ENCODE measurements at regions not wholly inside any gene's neighbourhood (a gene's known extent, or its start where the extent isn't known, plus 50 kb on each side); places are given as distances from the start of the nearest gene placed in this dataset.
"Not testable (repeated sequence)": the region's sequence is repeated elsewhere in the genome, so short reads cannot be mapped to it uniquely, and the experiment has no call there.

GRCh38 chr7:91435381-91436059 lies 171.3 kb downstream of the FZD1 start:
- no peak for FAIRE-seq

GRCh38 chr7:91436655-91437054 lies 172.4 kb downstream of the FZD1 start:
- FAIRE-seq, result no peak

More at GRCh38 chr7:91435381-91436059, 171.3 kb downstream of the FZD1 start:
- TF ChIP-seq POLR2A (IDR thresholded peaks at IDR 0.05; ENCODE audit: low read depth, low read length), result no peak
- DNase-seq (ENCODE audit: insufficient read length, low spot score), result no peak

GRCh38 chr7:91440198-91440597 lies 176.0 kb downstream of the FZD1 start:
- DNase-seq (ENCODE audit: insufficient read length, low spot score); FAIRE-seq: not testable (repeated sequence)

More at GRCh38 chr7:91436655-91437054, 172.4 kb downstream of the FZD1 start:
- DNase-seq (ENCODE audit: insufficient read length, low spot score), result no peak
- no peak for TF ChIP-seq POLR2A (IDR thresholded peaks at IDR 0.05; ENCODE audit: low read depth, low read length)

- no peak for DNase-seq (ENCODE audit: insufficient read length, low spot score)
- no peak for TF ChIP-seq POLR2A (IDR thresholded peaks at IDR 0.05; ENCODE audit: low read depth, low read length)
- no peak for FAIRE-seq
Measured at GRCh38 chr7:91443862-91444261, 179.6 kb downstream of the FZD1 start.

DNA sequence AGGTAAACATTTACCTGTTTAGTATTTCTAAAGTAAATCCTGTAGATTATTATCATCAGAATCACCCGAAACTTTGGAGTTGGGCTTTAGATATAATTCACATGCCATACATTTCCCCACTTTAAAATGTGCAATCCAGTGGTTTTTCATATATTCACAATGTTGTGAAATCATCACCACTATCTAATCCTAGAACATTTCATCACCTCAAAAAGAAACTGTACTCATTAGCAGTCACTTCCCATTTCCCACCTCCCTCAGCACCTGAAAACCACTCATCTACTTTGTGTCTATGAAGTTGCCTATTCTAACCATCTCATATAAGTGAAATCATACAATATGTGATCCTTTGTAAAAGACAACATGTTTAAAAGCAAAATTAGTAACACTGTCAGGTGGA lies 182.6 kb downstream of the FZD1 start:
- no peak for FAIRE-seq
- DNase-seq (ENCODE audit: insufficient read length, low spot score), result no peak
- TF ChIP-seq POLR2A (IDR thresholded peaks at IDR 0.05; ENCODE audit: low read depth, low read length), result no peak

DNA sequence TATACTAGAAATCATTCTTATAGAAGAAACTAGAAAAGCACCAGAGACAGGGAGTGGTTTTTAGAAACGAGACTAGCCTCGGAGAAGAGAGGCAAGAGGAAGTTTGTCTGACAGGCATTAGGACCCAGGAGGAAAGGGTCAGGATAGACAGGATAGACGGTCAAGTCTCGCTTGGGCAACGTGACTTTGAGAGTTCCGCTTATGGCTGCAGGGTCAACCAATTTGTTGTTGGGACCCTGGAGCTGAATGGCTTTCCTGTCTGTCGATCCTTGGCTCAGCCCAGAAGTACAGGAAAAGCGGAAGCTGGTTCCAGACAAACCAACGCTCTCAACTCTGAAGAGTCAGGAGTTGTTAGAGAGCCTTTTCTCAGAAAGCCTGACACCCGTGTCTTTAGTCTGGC lies 191.2 kb downstream of the FZD1 start:
- DNase-seq (ENCODE audit: insufficient read length, low spot score) (no peak), FAIRE-seq (no peak)
- TF ChIP-seq POLR2A (IDR thresholded peaks at IDR 0.05; ENCODE audit: low read depth, low read length), result no peak

DNA sequence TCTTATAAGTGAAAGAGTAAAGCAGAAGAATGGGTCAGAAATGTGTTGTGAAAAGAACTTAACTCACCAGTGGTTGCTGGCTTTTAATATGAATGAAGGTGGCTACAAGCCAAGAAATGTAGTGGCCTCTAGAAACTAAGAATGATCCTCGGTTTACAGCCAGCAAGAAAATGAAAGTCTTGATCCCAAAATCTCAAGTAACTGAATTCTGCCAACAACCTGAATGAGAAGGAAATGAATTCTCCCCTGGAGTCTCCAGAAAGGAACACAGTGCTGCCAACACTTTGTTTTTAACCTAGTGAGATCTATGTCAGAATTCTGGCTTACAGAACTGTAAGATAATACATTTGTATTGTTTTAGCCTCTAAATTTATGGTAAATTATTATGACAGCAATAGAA lies 193.0 kb downstream of the FZD1 start:
- no peak for DNase-seq (ENCODE audit: insufficient read length, low spot score)
- no peak for TF ChIP-seq POLR2A (IDR thresholded peaks at IDR 0.05; ENCODE audit: low read depth, low read length)
- FAIRE-seq, result no peak

DNA sequence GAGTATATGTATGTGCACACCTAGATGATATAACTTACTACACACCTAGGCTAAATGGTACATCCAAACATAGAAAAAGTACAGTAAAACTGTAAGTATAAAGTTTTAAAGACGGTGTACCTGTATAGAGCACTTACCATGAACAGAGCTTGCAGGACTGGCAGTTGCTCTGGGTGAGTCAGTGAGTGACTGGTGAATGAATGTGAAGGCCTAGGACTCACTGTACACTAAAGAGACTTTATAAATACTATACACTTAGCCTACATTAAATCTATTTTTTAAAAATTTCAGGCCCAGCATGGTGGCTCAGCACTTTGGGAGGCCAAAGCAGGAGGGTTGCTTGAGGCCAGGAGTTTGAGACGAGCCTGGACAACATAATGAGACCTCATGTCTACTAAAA lies 195.3 kb downstream of the FZD1 start:
- no peak for DNase-seq (ENCODE audit: insufficient read length, low spot score)
- TF ChIP-seq POLR2A (IDR thresholded peaks at IDR 0.05; ENCODE audit: low read depth, low read length), result no peak
- no peak for FAIRE-seq

DNA sequence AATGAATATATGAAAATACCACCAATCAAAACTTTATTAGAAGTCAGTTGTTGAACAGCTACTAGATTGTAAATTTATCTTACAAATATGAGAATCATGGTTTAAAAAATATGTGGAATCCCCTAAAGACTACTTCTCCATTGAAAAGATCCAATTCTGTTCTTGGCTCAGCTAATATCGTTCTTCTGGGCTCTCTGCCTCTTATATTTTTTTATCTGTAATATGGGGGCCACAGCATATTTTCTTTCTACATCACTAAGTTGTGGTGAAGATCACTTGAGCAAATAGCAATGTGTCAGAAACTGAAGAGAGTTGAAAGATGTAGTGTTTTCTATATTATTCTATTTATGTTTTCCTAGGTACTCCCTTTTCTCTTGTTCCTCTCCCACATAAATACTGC lies 198.1 kb downstream of the FZD1 start:
- no peak for TF ChIP-seq POLR2A (IDR thresholded peaks at IDR 0.05; ENCODE audit: low read depth, low read length)
- FAIRE-seq (no peak), DNase-seq (ENCODE audit: insufficient read length, low spot score) (no peak)

DNA sequence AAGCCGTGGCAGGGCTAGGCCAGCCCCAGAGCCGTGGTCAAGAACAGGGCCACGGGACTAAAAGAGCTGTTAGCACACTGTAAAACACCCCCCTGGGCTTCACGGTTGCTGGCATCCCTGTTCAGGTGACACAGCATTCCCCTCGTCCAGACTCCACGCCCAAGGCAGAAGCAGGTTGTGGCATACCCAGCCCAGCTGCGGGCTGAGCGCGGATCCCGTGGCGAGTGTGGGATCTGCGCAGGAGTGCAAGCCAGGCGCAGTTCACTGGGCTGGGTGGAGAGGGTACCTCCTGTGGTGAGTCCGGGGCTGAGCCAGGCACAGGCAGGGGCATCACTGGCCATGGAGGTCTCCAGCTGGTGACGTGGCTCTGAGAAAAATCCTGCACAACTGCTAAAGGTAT lies 199.1 kb downstream of the FZD1 start:
- TF ChIP-seq POLR2A (IDR thresholded peaks at IDR 0.05; ENCODE audit: low read depth, low read length), result no peak
- DNase-seq (ENCODE audit: insufficient read length, low spot score) (no peak), FAIRE-seq (no peak)

DNA sequence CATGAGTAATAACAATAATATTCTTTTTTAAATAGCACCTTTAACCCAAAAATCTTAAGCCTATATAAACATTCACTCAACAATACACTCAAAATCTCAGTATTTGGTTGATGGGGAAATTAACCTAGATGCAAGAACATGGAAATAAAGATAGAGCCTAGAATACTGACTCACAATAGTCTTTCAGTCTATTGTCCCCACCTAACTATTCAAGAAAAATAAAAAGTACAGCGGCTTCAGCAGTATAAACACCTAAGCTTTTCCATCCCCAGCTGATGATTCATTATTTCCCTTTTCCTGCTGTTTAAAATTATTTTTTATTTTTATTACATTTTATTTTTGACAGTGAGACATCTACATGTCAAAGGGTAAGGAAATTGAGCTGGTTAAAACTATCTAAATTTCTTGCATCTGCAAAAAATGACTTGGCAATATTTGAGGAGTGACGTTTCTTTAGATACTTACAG lies 201.4 kb downstream of the FZD1 start:
- DNase-seq (ENCODE audit: insufficient read length, low spot score) (no peak), FAIRE-seq (no peak)
- no peak for TF ChIP-seq POLR2A (IDR thresholded peaks at IDR 0.05; ENCODE audit: low read depth, low read length)

GRCh38 chr7:91468256-91468655 lies 204.0 kb downstream of the FZD1 start:
- TF ChIP-seq POLR2A (IDR thresholded peaks at IDR 0.05; ENCODE audit: low read depth, low read length), result no peak
- no peak for DNase-seq (ENCODE audit: insufficient read length, low spot score)
- FAIRE-seq, result no peak

DNA sequence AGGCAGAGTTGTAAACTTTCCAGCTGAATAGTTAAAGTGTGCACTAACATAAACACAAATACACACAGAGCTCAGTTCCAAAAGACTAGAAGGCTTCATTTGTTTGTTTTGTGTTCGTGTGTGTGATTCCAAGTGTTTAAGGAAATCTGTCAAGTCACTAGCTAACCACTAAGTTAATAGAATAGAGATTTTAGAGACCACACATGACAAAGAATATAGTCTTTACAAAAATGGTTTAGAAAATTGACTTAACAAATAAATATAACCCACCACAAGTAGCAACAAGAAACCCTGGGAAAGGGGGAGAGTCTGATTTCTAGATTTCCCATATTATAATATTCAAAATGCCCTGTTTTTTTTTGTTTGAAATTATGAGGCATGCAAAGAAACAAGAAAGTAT lies 209.4 kb downstream of the FZD1 start:
- DNase-seq (ENCODE audit: insufficient read length, low spot score), result no peak
- no peak for FAIRE-seq
- no peak for TF ChIP-seq POLR2A (IDR thresholded peaks at IDR 0.05; ENCODE audit: low read depth, low read length)

DNA sequence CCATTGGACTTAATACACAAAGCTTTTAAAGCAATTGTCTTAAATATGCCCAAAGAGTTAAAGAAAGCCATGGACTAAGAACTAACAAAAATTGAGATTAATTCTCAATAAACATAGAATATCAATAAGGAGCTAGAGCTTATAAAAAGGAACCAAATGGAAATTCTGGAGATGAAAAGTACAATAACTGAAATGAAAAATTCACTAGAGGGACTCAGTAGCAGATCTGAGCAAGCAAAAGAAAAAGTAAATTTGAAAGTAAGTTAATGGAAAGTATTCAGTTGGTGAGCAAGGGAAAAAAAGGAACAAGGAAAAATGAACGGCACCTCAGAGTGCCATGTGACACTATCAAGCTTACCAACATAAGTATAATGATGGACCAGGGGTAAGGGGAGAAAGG lies 209.8 kb downstream of the FZD1 start:
- no peak for DNase-seq (ENCODE audit: insufficient read length, low spot score)
- no peak for TF ChIP-seq POLR2A (IDR thresholded peaks at IDR 0.05; ENCODE audit: low read depth, low read length)
- no peak for FAIRE-seq

DNA sequence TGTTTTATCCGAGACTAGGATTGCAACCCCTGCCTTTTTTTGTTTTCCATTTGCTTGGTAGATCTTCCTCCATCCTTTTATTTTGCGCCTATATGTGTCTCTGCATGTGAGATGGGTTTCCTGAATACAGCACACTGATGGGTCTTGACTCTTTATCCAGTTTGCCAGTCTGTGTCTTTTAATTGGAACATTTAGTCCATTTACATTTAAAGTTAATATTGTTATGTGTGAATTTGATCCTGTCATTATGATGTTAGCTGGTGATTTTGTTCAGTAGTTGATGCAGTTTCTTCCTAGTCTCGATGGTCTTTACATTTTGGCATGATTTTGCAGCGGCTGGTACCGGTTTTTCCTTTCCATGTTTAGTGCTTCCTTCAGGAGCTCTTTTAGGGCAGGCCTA lies 216.2 kb downstream of the FZD1 start:
- DNase-seq (ENCODE audit: insufficient read length, low spot score); FAIRE-seq: not testable (repeated sequence)

DNA sequence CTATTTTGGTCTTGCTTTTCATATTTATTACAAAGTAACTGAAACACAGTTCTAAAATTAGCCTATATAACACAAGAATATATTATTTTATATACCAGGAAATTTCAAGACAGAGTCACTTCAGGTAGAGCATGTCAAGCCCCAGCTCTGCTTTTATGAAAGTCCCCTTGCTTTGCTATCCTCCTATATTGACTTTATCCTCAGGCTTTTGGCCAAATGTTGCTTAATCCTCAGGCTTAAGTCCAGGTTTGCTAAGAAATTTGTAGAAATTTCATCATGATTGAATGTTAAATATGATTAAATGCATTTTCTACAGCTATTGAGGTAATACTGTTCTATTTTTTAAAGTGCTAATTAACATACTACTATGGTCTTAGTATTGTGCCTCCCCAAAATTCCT lies 227.6 kb downstream of the FZD1 start:
- no peak for FAIRE-seq

More for the DNA sequence above, 227.6 kb downstream of the FZD1 start:
- DNase-seq (ENCODE audit: insufficient read length, low spot score), result no peak
- no peak for TF ChIP-seq POLR2A (IDR thresholded peaks at IDR 0.05; ENCODE audit: low read depth, low read length)

Measured in H54 (cell line).